HCT116 (cell line): ENCODE measurements at regions not wholly inside any gene's neighbourhood (a gene's known extent, or its start where the extent isn't known, plus 50 kb on each side); places are given as distances from the start of the nearest gene placed in this dataset.

Source experiments
- ATAC-seq: fragments of 200-7000 bp; cut with Tn5 transposase; 2 replicates; pipeline ENCODE4 v1.9.1; 2020; ENCODE audit warnings: mild to moderate bottlenecking, moderate library complexity
- BruUV-seq: library from RNA; stranded (reverse); fragments of 400-500 nt; replicated peaks from 2 replicates; lab custom pipeline; 2021; lab: Mats Ljungman, UMichigan
- CTCF ChIA-PET: fragments of 300-600 bp; sonication (Branson Sonifier 250); formaldehyde crosslinking; loops from one replicate; lab custom pipeline; 2021; ENCODE audit warnings: antibody characterized with exemption; lab: Charles Lee
- POLR2A ChIA-PET: fragments of 300-600, 350-600 bp; sonication (Branson Sonifier 250); formaldehyde crosslinking; loops from one replicate; lab custom pipeline; 2021; ENCODE audit warnings: antibody characterized with exemption; lab: Charles Lee
- RAD21 ChIA-PET, 2 experiments: fragments of 300-600 bp; sonication (Branson Sonifier 250); formaldehyde crosslinking; loops; one replicate each; lab custom pipeline; 2023; ENCODE audit warnings: low total read pairs in 2 of 2; ENCODE audit not compliant: uncharacterized antibody in 2 of 2, unreplicated experiment in 2 of 2, low non-redundant PET in 1 of 2; lab: Charles Lee
- DNase-seq: peaks from one replicate; pipeline ENCODE4 v3.0.0-alpha.2; 2010; ENCODE audit warnings: low read depth, low spot score
- H2AFZ ChIP-seq: fragments of 200-600 bp; shearing (Covaris generic), sonication (generic); 2 replicates; pipeline ENCODE4 v1.6.1; 2017; ENCODE audit warnings: low read depth, mixed run types, mixed read lengths, antibody characterized with exemption, low read length; ENCODE audit not compliant: poor library complexity, severe bottlenecking
- H3K27ac ChIP-seq: 2 replicates; pipeline ENCODE4 v1.5.1; 2012; ENCODE audit warnings: low read depth, low read length
- H3K27me3 ChIP-seq: fragments of 200-600 bp; sonication (generic); 2 replicates; pipeline ENCODE4 v1.6.1; 2016; ENCODE audit warnings: mixed run types, low read length, mixed read lengths; ENCODE audit not compliant: insufficient read depth
- H3K36me3 ChIP-seq, 2 experiments: fragments of 200-500 bp in 1 of 2; fragments of 200-600 bp in 1 of 2; sonication (Bioruptor generic) in 1 of 2; sonication (generic) in 1 of 2; 2 replicates each; pipeline versions ENCODE4 v1.5.1 to v1.6.1; 2014 to 2016; ENCODE audit warnings: low read length in 2 of 2, inconsistent platforms in 1 of 2, mixed read lengths in 1 of 2, mixed run types in 1 of 2; ENCODE audit not compliant: insufficient read depth in 2 of 2, control insufficient read depth in 1 of 2
- H3K4me1 ChIP-seq, 2 experiments: fragments of 200-600 bp in 1 of 2; sonication (generic) in 1 of 2; 2 replicates each; pipeline versions ENCODE4 v1.5.1 to v1.6.1; 2012 to 2017; ENCODE audit warnings: low read length in 2 of 2, inconsistent platforms in 1 of 2, mild to moderate bottlenecking in 1 of 2, mixed read lengths in 1 of 2, mixed run types in 1 of 2, moderate library complexity in 1 of 2; ENCODE audit not compliant: insufficient read depth in 2 of 2, control insufficient read depth in 1 of 2
- H3K4me2 ChIP-seq: fragments of 200-600 bp; sonication (generic); 2 replicates; pipeline ENCODE4 v1.6.1; 2017; ENCODE audit warnings: mixed run types, low read length, mixed read lengths
- H3K4me3 ChIP-seq, 2 experiments: fragments of 200-600 bp in 1 of 2; sonication (generic) in 1 of 2; replicated peaks in 1 of 2; 2 replicates each; pipeline ENCODE4 v1.5.1; 2011 to 2016; ENCODE audit warnings: low read length in 2 of 2, control low read depth in 1 of 2, low read depth in 1 of 2, mild to moderate bottlenecking in 1 of 2, mixed read lengths in 1 of 2, mixed run types in 1 of 2
- H3K79me2 ChIP-seq: fragments of 200-600 bp; sonication (generic); 2 replicates; pipeline ENCODE4 v1.6.1; 2017; ENCODE audit warnings: mild to moderate bottlenecking, mixed run types, low read length, moderate library complexity, mixed read lengths; ENCODE audit not compliant: insufficient read depth
- H3K9ac ChIP-seq: fragments of 200-600 bp; sonication (generic); 2 replicates; pipeline ENCODE4 v1.6.1; 2016; ENCODE audit warnings: low read length, mixed read lengths
- H3K9me2 ChIP-seq: fragments of 200-600 bp; sonication (generic), shearing (Covaris generic); 2 replicates; pipeline ENCODE4 v1.6.1; 2017; ENCODE audit warnings: mixed run types, mild to moderate bottlenecking, moderate library complexity; ENCODE audit not compliant: insufficient read depth
- H3K9me3 ChIP-seq, 2 experiments: fragments of 200-500 bp in 1 of 2; fragments of 200-600 bp in 1 of 2; sonication (Bioruptor generic) in 1 of 2; sonication (generic) in 1 of 2; 2 replicates each; pipeline ENCODE4 v1.6.1; 2014 to 2017; ENCODE audit warnings: low read length in 2 of 2, mixed read lengths in 2 of 2, inconsistent platforms in 1 of 2, low read depth in 1 of 2, mild to moderate bottlenecking in 1 of 2, mixed run types in 1 of 2, moderate library complexity in 1 of 2; ENCODE audit not compliant: control insufficient read depth in 1 of 2, insufficient read depth in 1 of 2
- H4K20me1 ChIP-seq: fragments of 200-600 bp; sonication (generic), shearing (Covaris generic); 2 replicates; pipeline ENCODE4 v1.6.1; 2017; ENCODE audit warnings: mixed run types, mild to moderate bottlenecking, moderate library complexity; ENCODE audit not compliant: insufficient read depth
- EGR1 ChIP-seq: IDR thresholded peaks from 2 replicates; pipeline ENCODE4 v1.6.1; 2012; ENCODE audit warnings: low read depth
- EZH2 ChIP-seq: fragments of 200-600 bp; sonication (generic); IDR thresholded peaks from 2 replicates; pipeline ENCODE4 v1.6.1; 2017; ENCODE audit warnings: antibody characterized with exemption, mixed run types
- EZH2phosphoT487 ChIP-seq: fragments of 200-600 bp; IDR thresholded peaks from 2 replicates; pipeline ENCODE4 v1.6.1; 2018; ENCODE audit warnings: antibody characterized with exemption, borderline replicate concordance
- FOSL1 ChIP-seq: IDR thresholded peaks from 2 replicates; pipeline ENCODE4 v1.6.1; 2012; ENCODE audit warnings: low read depth
- POLR2AphosphoS5 ChIP-seq: IDR thresholded peaks from 2 replicates; pipeline ENCODE4 v1.6.1; 2011; ENCODE audit warnings: mild to moderate bottlenecking, low read depth, low read length, moderate library complexity
- ZFX ChIP-seq: fragments of 450-650 bp; IDR thresholded peaks from 2 replicates; pipeline ENCODE4 v1.6.1; 2017
- intact Hi-C: fragments of 100-400 bp; cut with micrococcal nuclease; formaldehyde crosslinking; loops from 2 replicates; pipeline ENCODE4 v1.10.0; 2022
- TF ChIP-seq, protein P1 (sequence below), 3 experiments: fragments of 200-600 bp in 1 of 3; sonication (generic) in 1 of 3; IDR thresholded peaks in 2 of 3; conservative IDR thresholded peaks in 1 of 3; 2 replicates each; pipeline ENCODE4 v1.5.1; 2012 to 2017; ENCODE audit warnings: low read depth in 2 of 3, low read length in 2 of 3, antibody characterized with exemption in 1 of 3, borderline replicate concordance in 1 of 3, control low read depth in 1 of 3, mild to moderate bottlenecking in 1 of 3, mixed read lengths in 1 of 3, mixed run types in 1 of 3, moderate library complexity in 1 of 3; ENCODE audit not compliant: insufficient read depth in 1 of 3
- TF ChIP-seq, protein P2 (sequence below): IDR thresholded peaks from 2 replicates; pipeline ENCODE4 v1.6.1; 2012

DNA sequence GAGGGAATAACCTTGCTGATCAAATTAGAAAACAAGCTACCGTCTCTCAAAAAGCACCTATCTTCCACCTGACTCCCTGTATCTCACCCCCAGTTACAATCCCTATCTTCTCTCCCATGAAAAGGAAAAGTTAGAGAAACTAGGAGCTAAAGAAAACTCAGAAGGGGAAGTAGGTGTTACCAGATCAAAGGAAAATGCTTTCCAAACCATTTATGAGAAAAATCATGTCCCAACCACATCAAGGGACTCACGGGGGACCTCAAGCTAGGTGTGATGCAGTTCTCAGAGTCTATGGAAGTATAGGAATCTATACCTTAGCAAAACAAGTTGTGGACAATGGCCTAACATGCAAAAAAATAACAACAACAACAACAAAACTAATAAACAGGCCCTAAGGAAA, 135.5 kb upstream of the RMP24 start:
- no peak for TF ChIP-seq ZFX
- BruUV-seq: no TSS peak
- H3K9ac ChIP-seq: no peak overlapping the region
- DNase-seq: no peak
- CTCF ChIA-PET: no interaction called here
- H3K4me1 ChIP-seq: no peaks in the 10 kb centered on the region
- H2AFZ ChIP-seq: no peak overlapping the region
- no peak overlapping the region for H3K4me3 ChIP-seq
- POLR2A ChIA-PET: no interaction called here
- ATAC-seq: no peak
- no peaks in the 10 kb centered on the region for H3K36me3 ChIP-seq
- peaks cover 66% of the 10 kb centered on the region; the same call in 1 of the 2 replicates for H3K27me3 ChIP-seq
- no peaks in the 10 kb centered on the region for H3K9me3 ChIP-seq
- H4K20me1 ChIP-seq: no peaks in the 10 kb centered on the region
- H3K27ac ChIP-seq: no peak overlapping the region
- no peaks in the 10 kb centered on the region for H3K79me2 ChIP-seq
- intact Hi-C loops: no loop called here
- RAD21 ChIA-PET: no interaction called here
- H3K9me2 ChIP-seq: no peaks in the 10 kb centered on the region
- no peak overlapping the region for H3K4me2 ChIP-seq

DNA sequence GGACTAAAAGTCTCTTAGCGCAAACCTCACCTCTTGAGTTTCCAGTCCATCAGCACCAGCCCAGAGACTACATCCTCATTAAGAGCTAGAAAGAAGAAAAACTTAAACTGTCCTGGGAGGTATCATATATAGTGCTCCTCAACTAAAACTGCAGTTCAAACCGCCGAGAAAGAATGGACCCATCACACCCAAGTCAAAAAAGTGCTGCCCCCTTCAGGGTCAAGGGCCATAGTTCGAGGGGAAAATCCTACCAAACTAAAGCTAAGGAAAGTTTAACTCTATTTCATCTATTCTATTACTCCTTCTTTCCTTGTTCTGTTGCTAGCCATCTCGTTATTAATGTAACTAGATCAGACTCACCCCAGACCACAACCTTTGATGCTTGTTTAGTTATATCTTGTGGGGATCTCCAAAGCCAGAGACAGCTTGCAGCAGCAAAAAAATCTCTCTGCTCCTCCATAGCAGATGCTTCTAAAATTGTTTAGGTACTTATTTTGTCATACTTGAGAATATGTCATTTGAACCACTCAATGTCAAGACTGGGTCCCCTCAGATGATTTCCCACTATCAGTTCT, 134.5 kb upstream of the RMP24 start:
- H3K9me2 ChIP-seq: no peaks in the 10 kb centered on the region
- no peak overlapping the region for H3K4me2 ChIP-seq
- H2AFZ ChIP-seq: no peak overlapping the region
- H3K9me3 ChIP-seq: no peaks in the 10 kb centered on the region
- H3K27ac ChIP-seq: no peak overlapping the region
- ChIA-PET POLR2A (no interaction called here), RAD21 (no interaction called here), CTCF (interaction anchor here (0.6 kb wide), 1 partner anchor 47 kb away, joined by 3 read pairs; no protein-coding TSS in a partner anchor)
- TF ChIP-seq ZFX (no peak), EZH2phosphoT487 (no peak), FOSL1 (no peak), EZH2 (no peak), POLR2AphosphoS5 (no peak), EGR1 (no peak)
- TF ChIP-seq, protein P1, sequence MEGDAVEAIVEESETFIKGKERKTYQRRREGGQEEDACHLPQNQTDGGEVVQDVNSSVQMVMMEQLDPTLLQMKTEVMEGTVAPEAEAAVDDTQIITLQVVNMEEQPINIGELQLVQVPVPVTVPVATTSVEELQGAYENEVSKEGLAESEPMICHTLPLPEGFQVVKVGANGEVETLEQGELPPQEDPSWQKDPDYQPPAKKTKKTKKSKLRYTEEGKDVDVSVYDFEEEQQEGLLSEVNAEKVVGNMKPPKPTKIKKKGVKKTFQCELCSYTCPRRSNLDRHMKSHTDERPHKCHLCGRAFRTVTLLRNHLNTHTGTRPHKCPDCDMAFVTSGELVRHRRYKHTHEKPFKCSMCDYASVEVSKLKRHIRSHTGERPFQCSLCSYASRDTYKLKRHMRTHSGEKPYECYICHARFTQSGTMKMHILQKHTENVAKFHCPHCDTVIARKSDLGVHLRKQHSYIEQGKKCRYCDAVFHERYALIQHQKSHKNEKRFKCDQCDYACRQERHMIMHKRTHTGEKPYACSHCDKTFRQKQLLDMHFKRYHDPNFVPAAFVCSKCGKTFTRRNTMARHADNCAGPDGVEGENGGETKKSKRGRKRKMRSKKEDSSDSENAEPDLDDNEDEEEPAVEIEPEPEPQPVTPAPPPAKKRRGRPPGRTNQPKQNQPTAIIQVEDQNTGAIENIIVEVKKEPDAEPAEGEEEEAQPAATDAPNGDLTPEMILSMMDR (IDR thresholded peaks at IDR 0.05 in 2 of 3, conservative IDR thresholded peaks at IDR 0.05 in 1 of 3; ENCODE audit: borderline replicate concordance in 1 of 3, insufficient read depth in 1 of 3, low read depth in 2 of 3, low read length in 2 of 3): 0 out of 6 replicates have a peak, but pooled peaks of 2 of the 3 experiments have one; percentile 4 to 12
- TF ChIP-seq, protein P2, sequence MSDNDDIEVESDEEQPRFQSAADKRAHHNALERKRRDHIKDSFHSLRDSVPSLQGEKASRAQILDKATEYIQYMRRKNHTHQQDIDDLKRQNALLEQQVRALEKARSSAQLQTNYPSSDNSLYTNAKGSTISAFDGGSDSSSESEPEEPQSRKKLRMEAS: no peak
- H3K9ac ChIP-seq: no peak overlapping the region
- DNase-seq (no peak), ATAC-seq (no peak)
- H3K4me3 ChIP-seq: no peak overlapping the region
- H4K20me1 ChIP-seq: no peaks in the 10 kb centered on the region
- H3K36me3 ChIP-seq: no peaks in the 10 kb centered on the region
- no peaks in the 10 kb centered on the region for H3K4me1 ChIP-seq
- no TSS peak for BruUV-seq
- H3K27me3 ChIP-seq: peaks cover 61% of the 10 kb centered on the region; the same call in 1 of the 2 replicates
- no peaks in the 10 kb centered on the region for H3K79me2 ChIP-seq
- intact Hi-C loops: no loop called here
